ENCODE measurements at regions not wholly inside any gene's neighbourhood (a gene's known extent, or its start where the extent isn't known, plus 50 kb on each side); places are given as distances from the start of the nearest gene placed in this dataset.

GRCh38 chr14:100669468-100669867, 57.2 kb upstream of the DLK1 start:
- H3K4me3 ChIP-seq (ENCODE audit: low read length in 2 of 2): no peak overlapping the region
- H3K27ac ChIP-seq (ENCODE audit: low read depth in 1 of 2, low read length in 2 of 2): no peak overlapping the region
- 30 to 31% methylated on average over 13 of the region's 13 CpGs for WGBS, 2 donors
- no peak for DNase-seq
- H3K9me3 ChIP-seq (ENCODE audit: control insufficient read depth, low read length): peaks cover 1% of the 10 kb centered on the region
- H3K27me3 ChIP-seq (ENCODE audit: control insufficient read depth in 1 of 2, insufficient read depth in 2 of 2, low read length in 1 of 2): no peaks in the 10 kb centered on the region
- no peaks in the 10 kb centered on the region for H3K36me3 ChIP-seq (ENCODE audit: control insufficient read depth in 1 of 2, insufficient read depth in 2 of 2, low read length in 1 of 2)
- ATAC-seq (ENCODE audit: low FRiP score): no peak
- intact Hi-C loops (cut with DNase I): loop anchor here (10.0 kb wide), 1 partner anchor 955 kb away; no protein-coding TSS in a partner anchor
- H3K4me1 ChIP-seq (ENCODE audit: control insufficient read depth in 1 of 2, insufficient read depth in 2 of 2, low read length in 2 of 2): no peaks in the 10 kb centered on the region

GRCh38 chr14:100670017-100670752, 56.5 kb upstream of the DLK1 start:
- Histone ChIP-seq H3K36me3 (ENCODE audit: control insufficient read depth in 1 of 2, insufficient read depth in 2 of 2, low read length in 1 of 2) (no peaks in the 10 kb centered on the region), H3K27me3 (ENCODE audit: control insufficient read depth in 1 of 2, insufficient read depth in 2 of 2, low read length in 1 of 2) (no peaks in the 10 kb centered on the region), H3K27ac (ENCODE audit: low read depth in 1 of 2, low read length in 2 of 2) (no peak overlapping the region), H3K4me3 (ENCODE audit: low read length in 2 of 2) (no peak overlapping the region), H3K9me3 (ENCODE audit: control insufficient read depth, low read length) (peaks cover 1% of the 10 kb centered on the region), H3K4me1 (ENCODE audit: control insufficient read depth in 1 of 2, insufficient read depth in 2 of 2, low read length in 2 of 2) (no peaks in the 10 kb centered on the region)
- DNase-seq: no peak
- no peak for ATAC-seq (ENCODE audit: low FRiP score)
- 44 to 45% methylated on average over 11 of the region's 11 CpGs for WGBS, 2 donors
- intact Hi-C loops (cut with DNase I): no loop called here

GRCh38 chr14:100670753-100671049, 56.0 kb upstream of the DLK1 start:
- no peaks in the 10 kb centered on the region for H3K36me3 ChIP-seq (ENCODE audit: control insufficient read depth in 1 of 2, insufficient read depth in 2 of 2, low read length in 1 of 2)
- H3K27ac ChIP-seq (ENCODE audit: low read depth in 1 of 2, low read length in 2 of 2): no peak overlapping the region

GRCh38 chr14:100671386-100671901, 55.2 kb upstream of the DLK1 start:
- Histone ChIP-seq H3K4me3 (ENCODE audit: low read length in 2 of 2) (no peak overlapping the region), H3K9me3 (ENCODE audit: control insufficient read depth, low read length) (peaks cover 1% of the 10 kb centered on the region), H3K36me3 (ENCODE audit: control insufficient read depth in 1 of 2, insufficient read depth in 2 of 2, low read length in 1 of 2) (no peaks in the 10 kb centered on the region), H3K4me1 (ENCODE audit: control insufficient read depth in 1 of 2, insufficient read depth in 2 of 2, low read length in 2 of 2) (no peaks in the 10 kb centered on the region), H3K27me3 (ENCODE audit: control insufficient read depth in 1 of 2, insufficient read depth in 2 of 2, low read length in 1 of 2) (no peaks in the 10 kb centered on the region), H3K27ac (ENCODE audit: low read depth in 1 of 2, low read length in 2 of 2) (no peak overlapping the region)
- WGBS, 2 donors: 78 to 79% methylated on average over 6 of the region's 6 CpGs
- ATAC-seq (ENCODE audit: low FRiP score) (no peak), DNase-seq (no peak)
- intact Hi-C loops (cut with DNase I): no loop called here

More at GRCh38 chr14:100670753-100671049, 56.0 kb upstream of the DLK1 start:
- Histone ChIP-seq H3K27me3 (ENCODE audit: control insufficient read depth in 1 of 2, insufficient read depth in 2 of 2, low read length in 1 of 2) (no peaks in the 10 kb centered on the region), H3K4me3 (ENCODE audit: low read length in 2 of 2) (no peak overlapping the region), H3K4me1 (ENCODE audit: control insufficient read depth in 1 of 2, insufficient read depth in 2 of 2, low read length in 2 of 2) (no peaks in the 10 kb centered on the region), H3K9me3 (ENCODE audit: control insufficient read depth, low read length) (peaks cover 1% of the 10 kb centered on the region)
- DNase-seq (no peak), ATAC-seq (ENCODE audit: low FRiP score) (no peak)
- 33 to 50% methylated on average over 7 of the region's 7 CpGs for WGBS, 2 donors
- intact Hi-C loops (cut with DNase I): no loop called here

GRCh38 chr14:100671906-100672305, 54.8 kb upstream of the DLK1 start:
- WGBS, 2 donors: 73 to 77% methylated on average over 5 of the region's 5 CpGs
- no peaks in the 10 kb centered on the region for H3K27me3 ChIP-seq (ENCODE audit: control insufficient read depth in 1 of 2, insufficient read depth in 2 of 2, low read length in 1 of 2)

GRCh38 chr14:100673085-100673806, 53.4 kb upstream of the DLK1 start:
- Histone ChIP-seq H3K36me3 (ENCODE audit: control insufficient read depth in 1 of 2, insufficient read depth in 2 of 2, low read length in 1 of 2) (no peaks in the 10 kb centered on the region), H3K4me3 (ENCODE audit: low read length in 2 of 2) (no peak overlapping the region), H3K27ac (ENCODE audit: low read depth in 1 of 2, low read length in 2 of 2) (no peak overlapping the region), H3K27me3 (ENCODE audit: control insufficient read depth in 1 of 2, insufficient read depth in 2 of 2, low read length in 1 of 2) (no peaks in the 10 kb centered on the region), H3K4me1 (ENCODE audit: control insufficient read depth in 1 of 2, insufficient read depth in 2 of 2, low read length in 2 of 2) (no peaks in the 10 kb centered on the region), H3K9me3 (ENCODE audit: control insufficient read depth, low read length) (peaks cover 1% of the 10 kb centered on the region)
- 11 to 15% methylated on average over 22 of the region's 22 CpGs for WGBS, 2 donors
- ATAC-seq (ENCODE audit: low FRiP score) (no peak), DNase-seq (no peak)
- intact Hi-C loops (cut with DNase I): no loop called here

More at GRCh38 chr14:100671906-100672305, 54.8 kb upstream of the DLK1 start:
- Histone ChIP-seq H3K4me3 (ENCODE audit: low read length in 2 of 2) (no peak overlapping the region), H3K27ac (ENCODE audit: low read depth in 1 of 2, low read length in 2 of 2) (no peak overlapping the region), H3K4me1 (ENCODE audit: control insufficient read depth in 1 of 2, insufficient read depth in 2 of 2, low read length in 2 of 2) (no peaks in the 10 kb centered on the region), H3K9me3 (ENCODE audit: control insufficient read depth, low read length) (peaks cover 1% of the 10 kb centered on the region), H3K36me3 (ENCODE audit: control insufficient read depth in 1 of 2, insufficient read depth in 2 of 2, low read length in 1 of 2) (no peaks in the 10 kb centered on the region)
- intact Hi-C loops (cut with DNase I): no loop called here
- ATAC-seq (ENCODE audit: low FRiP score): no peak
- no peak for DNase-seq

GRCh38 chr14:100673807-100674154, 52.9 kb upstream of the DLK1 start:
- intact Hi-C loops (cut with DNase I): no loop called here
- Histone ChIP-seq H3K27me3 (ENCODE audit: control insufficient read depth in 1 of 2, insufficient read depth in 2 of 2, low read length in 1 of 2) (no peaks in the 10 kb centered on the region), H3K4me3 (ENCODE audit: low read length in 2 of 2) (no peak overlapping the region), H3K36me3 (ENCODE audit: control insufficient read depth in 1 of 2, insufficient read depth in 2 of 2, low read length in 1 of 2) (no peaks in the 10 kb centered on the region), H3K27ac (ENCODE audit: low read depth in 1 of 2, low read length in 2 of 2) (no peak overlapping the region), H3K9me3 (ENCODE audit: control insufficient read depth, low read length) (peaks cover 1% of the 10 kb centered on the region), H3K4me1 (ENCODE audit: control insufficient read depth in 1 of 2, insufficient read depth in 2 of 2, low read length in 2 of 2) (no peaks in the 10 kb centered on the region)
- WGBS, 2 donors: 87 to 88% methylated on average over 3 of the region's 3 CpGs
- ATAC-seq (ENCODE audit: low FRiP score) (no peak), DNase-seq (no peak)

GRCh38 chr14:100674428-100674827, 52.3 kb upstream of the DLK1 start:
- Histone ChIP-seq H3K4me1 (ENCODE audit: control insufficient read depth in 1 of 2, insufficient read depth in 2 of 2, low read length in 2 of 2) (no peaks in the 10 kb centered on the region), H3K27ac (ENCODE audit: low read depth in 1 of 2, low read length in 2 of 2) (no peak overlapping the region), H3K4me3 (ENCODE audit: low read length in 2 of 2) (no peak overlapping the region), H3K9me3 (ENCODE audit: control insufficient read depth, low read length) (peaks cover 1% of the 10 kb centered on the region), H3K36me3 (ENCODE audit: control insufficient read depth in 1 of 2, insufficient read depth in 2 of 2, low read length in 1 of 2) (no peaks in the 10 kb centered on the region), H3K27me3 (ENCODE audit: control insufficient read depth in 1 of 2, insufficient read depth in 2 of 2, low read length in 1 of 2) (no peaks in the 10 kb centered on the region)
- WGBS, 2 donors: 44 to 56% methylated on average over 5 of the region's 5 CpGs
- intact Hi-C loops (cut with DNase I): no loop called here
- DNase-seq: no peak
- no peak for ATAC-seq (ENCODE audit: low FRiP score)

All from aorta (tissue), 5 donors.